ENCODE measurements at regions not wholly inside any gene's neighbourhood (a gene's known extent, or its start where the extent isn't known, plus 50 kb on each side); places are given as distances from the start of the nearest gene placed in this dataset.

- Histone ChIP-seq H3K4me1 (ENCODE audit: control extremely low read depth in 1 of 4, control insufficient read depth in 4 of 4, insufficient read depth in 4 of 4, low read length in 3 of 4) (peaks cover 3 to 11% (median 8%) of the 10 kb centered on the region in 4 experiments), H3K27me3 (replicated peaks in 2 of 5; ENCODE audit: control insufficient read depth in 4 of 5, insufficient read depth in 5 of 5, low read length in 4 of 5) (no peaks in the 10 kb centered on the region), H3K9me3 (ENCODE audit: control extremely low read depth in 1 of 5, control insufficient read depth in 4 of 5, insufficient read depth in 2 of 5, low read depth in 1 of 5, low read length in 4 of 5) (no peaks in the 10 kb centered on the region), H3K4me3 (ENCODE audit: control insufficient read depth in 1 of 7, extremely low read depth in 1 of 7, insufficient read depth in 4 of 7, low read depth in 2 of 7, low read length in 6 of 7) (no peak overlapping the region), H3K36me3 (ENCODE audit: control insufficient read depth in 4 of 4, insufficient read depth in 4 of 4, low read length in 3 of 4) (no peaks in the 10 kb centered on the region), H3K27ac (ENCODE audit: insufficient read depth in 1 of 2, low read depth in 1 of 2, low read length in 2 of 2, poor library complexity in 1 of 2, severe bottlenecking in 2 of 2) (no peak overlapping the region)
- ChIA-PET CTCF (no interaction called here), POLR2A (no interaction called here)
- WGBS (ENCODE audit: insufficient coverage): no CpG with 5 or more reads among the region's 2 CpGs
- DNase-seq: no peak
These were observed 117.5 kb upstream of the CPEB4 start for GRCh38 chr5:173770637-173771036.

- Histone ChIP-seq H3K4me3 (ENCODE audit: control insufficient read depth in 1 of 7, extremely low read depth in 1 of 7, insufficient read depth in 4 of 7, low read depth in 2 of 7, low read length in 6 of 7) (no peak overlapping the region), H3K36me3 (ENCODE audit: control insufficient read depth in 4 of 4, insufficient read depth in 4 of 4, low read length in 3 of 4) (no peaks in the 10 kb centered on the region), H3K4me1 (ENCODE audit: control extremely low read depth in 1 of 4, control insufficient read depth in 4 of 4, insufficient read depth in 4 of 4, low read length in 3 of 4) (peaks cover 5 to 15% (median 11%) of the 10 kb centered on the region in 4 experiments), H3K27me3 (replicated peaks in 2 of 5; ENCODE audit: control insufficient read depth in 4 of 5, insufficient read depth in 5 of 5, low read length in 4 of 5) (no peaks in the 10 kb centered on the region), H3K9me3 (ENCODE audit: control extremely low read depth in 1 of 5, control insufficient read depth in 4 of 5, insufficient read depth in 2 of 5, low read depth in 1 of 5, low read length in 4 of 5) (no peaks in the 10 kb centered on the region), H3K27ac (ENCODE audit: insufficient read depth in 1 of 2, low read depth in 1 of 2, low read length in 2 of 2, poor library complexity in 1 of 2, severe bottlenecking in 2 of 2) (no peak overlapping the region)
- 92% methylated on average over 17 of the region's 24 CpGs for WGBS (ENCODE audit: insufficient coverage)
- DNase-seq: no peak
- POLR2A ChIA-PET: no interaction called here
- CTCF ChIA-PET: interaction anchor here (0.9 kb wide), 1 partner anchor 18 kb away, joined by 3 read pairs; no protein-coding TSS in a partner anchor
These were observed 116.9 kb upstream of the CPEB4 start for GRCh38 chr5:173771121-173771724.

GRCh38 chr5:173771725-173772383 lies 116.3 kb upstream of the CPEB4 start:
- Histone ChIP-seq H3K27me3 (replicated peaks in 2 of 5; ENCODE audit: control insufficient read depth in 4 of 5, insufficient read depth in 5 of 5, low read length in 4 of 5) (no peaks in the 10 kb centered on the region), H3K4me3 (ENCODE audit: control insufficient read depth in 1 of 7, extremely low read depth in 1 of 7, insufficient read depth in 4 of 7, low read depth in 2 of 7, low read length in 6 of 7) (no peak overlapping the region), H3K4me1 (ENCODE audit: control extremely low read depth in 1 of 4, control insufficient read depth in 4 of 4, insufficient read depth in 4 of 4, low read length in 3 of 4) (peaks cover 5 to 17% (median 12%) of the 10 kb centered on the region in 4 experiments), H3K27ac (ENCODE audit: insufficient read depth in 1 of 2, low read depth in 1 of 2, low read length in 2 of 2, poor library complexity in 1 of 2, severe bottlenecking in 2 of 2) (no peak overlapping the region), H3K36me3 (ENCODE audit: control insufficient read depth in 4 of 4, insufficient read depth in 4 of 4, low read length in 3 of 4) (no peaks in the 10 kb centered on the region), H3K9me3 (ENCODE audit: control extremely low read depth in 1 of 5, control insufficient read depth in 4 of 5, insufficient read depth in 2 of 5, low read depth in 1 of 5, low read length in 4 of 5) (no peaks in the 10 kb centered on the region)
- WGBS (ENCODE audit: insufficient coverage): 97% methylated on average over 10 of the region's 11 CpGs
- no peak for DNase-seq
- ChIA-PET CTCF (interaction anchor here (0.9 to 1.3 kb wide), 3 partner anchors 15 to 93 kb away, joined by 3 to 5 read pairs (median 5); no protein-coding TSS in a partner anchor), POLR2A (no interaction called here)

- 86% methylated on average over 8 of the region's 9 CpGs for WGBS (ENCODE audit: insufficient coverage)
- Histone ChIP-seq H3K4me3 (ENCODE audit: control insufficient read depth in 1 of 7, extremely low read depth in 1 of 7, insufficient read depth in 4 of 7, low read depth in 2 of 7, low read length in 6 of 7) (no peak overlapping the region), H3K36me3 (ENCODE audit: control insufficient read depth in 4 of 4, insufficient read depth in 4 of 4, low read length in 3 of 4) (no peaks in the 10 kb centered on the region), H3K9me3 (ENCODE audit: control extremely low read depth in 1 of 5, control insufficient read depth in 4 of 5, insufficient read depth in 2 of 5, low read depth in 1 of 5, low read length in 4 of 5) (no peaks in the 10 kb centered on the region), H3K4me1 (ENCODE audit: control extremely low read depth in 1 of 4, control insufficient read depth in 4 of 4, insufficient read depth in 4 of 4, low read length in 3 of 4) (peaks cover 5 to 17% (median 12%) of the 10 kb centered on the region in 4 experiments), H3K27ac (ENCODE audit: insufficient read depth in 1 of 2, low read depth in 1 of 2, low read length in 2 of 2, poor library complexity in 1 of 2, severe bottlenecking in 2 of 2) (no peak overlapping the region), H3K27me3 (replicated peaks in 2 of 5; ENCODE audit: control insufficient read depth in 4 of 5, insufficient read depth in 5 of 5, low read length in 4 of 5) (no peaks in the 10 kb centered on the region)
- POLR2A ChIA-PET: no interaction called here
- CTCF ChIA-PET: interaction anchor here (0.9 to 1.3 kb wide), 3 partner anchors 14 to 92 kb away, joined by 3 to 5 read pairs (median 5); no protein-coding TSS in a partner anchor
- no peak for DNase-seq
These were observed 115.6 kb upstream of the CPEB4 start for GRCh38 chr5:173772384-173773059.

- CTCF ChIA-PET: interaction anchor here (0.7 kb wide), 1 partner anchor 46 kb away, joined by 3 read pairs; no protein-coding TSS in a partner anchor
- peaks cover 7 to 31% (median 23%) of the 10 kb centered on the region in 4 experiments for H3K4me1 ChIP-seq (ENCODE audit: control extremely low read depth in 1 of 4, control insufficient read depth in 4 of 4, insufficient read depth in 4 of 4, low read length in 3 of 4)
These were observed 113.8 kb upstream of the CPEB4 start for GRCh38 chr5:173774271-173774761.

GRCh38 chr5:173775261-173776197 lies 112.6 kb upstream of the CPEB4 start:
- Histone ChIP-seq H3K27ac (ENCODE audit: insufficient read depth in 1 of 2, low read depth in 1 of 2, low read length in 2 of 2, poor library complexity in 1 of 2, severe bottlenecking in 2 of 2) (no peak overlapping the region), H3K9me3 (ENCODE audit: control extremely low read depth in 1 of 5, control insufficient read depth in 4 of 5, insufficient read depth in 2 of 5, low read depth in 1 of 5, low read length in 4 of 5) (no peaks in the 10 kb centered on the region), H3K4me3 (ENCODE audit: control insufficient read depth in 1 of 7, extremely low read depth in 1 of 7, insufficient read depth in 4 of 7, low read depth in 2 of 7, low read length in 6 of 7) (no peak overlapping the region), H3K36me3 (ENCODE audit: control insufficient read depth in 4 of 4, insufficient read depth in 4 of 4, low read length in 3 of 4) (no peaks in the 10 kb centered on the region), H3K27me3 (replicated peaks in 2 of 5; ENCODE audit: control insufficient read depth in 4 of 5, insufficient read depth in 5 of 5, low read length in 4 of 5) (no peaks in the 10 kb centered on the region), H3K4me1 (ENCODE audit: control extremely low read depth in 1 of 4, control insufficient read depth in 4 of 4, insufficient read depth in 4 of 4, low read length in 3 of 4) (peaks cover 8 to 34% (median 23%) of the 10 kb centered on the region in 4 experiments)
- ChIA-PET CTCF (interaction anchor here (1.6 kb wide), 1 partner anchor 10 kb away, joined by 3 read pairs; no protein-coding TSS in a partner anchor), POLR2A (no interaction called here)
- WGBS (ENCODE audit: insufficient coverage): 49% methylated on average over 9 of the region's 12 CpGs
- DNase-seq: peak in 2 of 3 donors; percentile 61 to 69

More at GRCh38 chr5:173774271-173774761, 113.8 kb upstream of the CPEB4 start:
- DNase-seq: no peak
- Histone ChIP-seq H3K27me3 (replicated peaks in 2 of 5; ENCODE audit: control insufficient read depth in 4 of 5, insufficient read depth in 5 of 5, low read length in 4 of 5) (no peaks in the 10 kb centered on the region), H3K27ac (ENCODE audit: insufficient read depth in 1 of 2, low read depth in 1 of 2, low read length in 2 of 2, poor library complexity in 1 of 2, severe bottlenecking in 2 of 2) (no peak overlapping the region), H3K4me3 (ENCODE audit: control insufficient read depth in 1 of 7, extremely low read depth in 1 of 7, insufficient read depth in 4 of 7, low read depth in 2 of 7, low read length in 6 of 7) (no peak overlapping the region), H3K9me3 (ENCODE audit: control extremely low read depth in 1 of 5, control insufficient read depth in 4 of 5, insufficient read depth in 2 of 5, low read depth in 1 of 5, low read length in 4 of 5) (no peaks in the 10 kb centered on the region), H3K36me3 (ENCODE audit: control insufficient read depth in 4 of 4, insufficient read depth in 4 of 4, low read length in 3 of 4) (no peaks in the 10 kb centered on the region)
- 94% methylated on average over 4 of the region's 4 CpGs for WGBS (ENCODE audit: insufficient coverage)
- POLR2A ChIA-PET: no interaction called here

Data from common myeloid progenitor, CD34-positive (primary cell).